Renal cortical epithelial cell (primary cell): ENCODE measurements at regions not wholly inside any gene's neighbourhood (a gene's known extent, or its start where the extent isn't known, plus 50 kb on each side); places are given as distances from the start of the nearest gene placed in this dataset.
"Not testable (repeated sequence)": the region's sequence is repeated elsewhere in the genome, so short reads cannot be mapped to it uniquely, and the experiment has no call there.

ENCODE experiments used
- DNase-seq: peaks from one replicate; pipeline ENCODE4 v3.0.0-alpha.2; 2011; ENCODE audit warnings: low read depth

DNA sequence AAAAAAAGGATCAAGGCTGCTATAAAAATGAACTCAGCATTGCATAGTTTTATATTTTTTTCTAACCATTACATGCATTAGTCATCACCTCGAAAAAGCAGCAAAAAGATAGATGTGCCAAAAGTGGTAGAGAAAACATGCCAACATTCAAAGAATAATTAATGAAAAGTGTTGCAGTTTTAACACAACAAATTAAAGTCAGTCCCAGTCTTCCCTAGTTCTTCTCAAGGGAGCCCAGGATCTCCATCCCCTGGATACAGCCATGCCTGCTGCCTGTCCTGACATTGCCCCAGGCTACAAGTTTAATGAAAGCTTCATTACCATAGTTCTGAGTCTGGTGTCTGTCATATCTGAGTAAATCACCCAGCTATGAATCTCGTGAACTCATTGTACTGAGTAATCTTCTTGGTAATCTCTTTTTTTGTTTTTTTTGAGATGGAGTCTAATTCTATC is 116.6 kb upstream of the KLF12 start:
- DNase-seq: no peak

DNA sequence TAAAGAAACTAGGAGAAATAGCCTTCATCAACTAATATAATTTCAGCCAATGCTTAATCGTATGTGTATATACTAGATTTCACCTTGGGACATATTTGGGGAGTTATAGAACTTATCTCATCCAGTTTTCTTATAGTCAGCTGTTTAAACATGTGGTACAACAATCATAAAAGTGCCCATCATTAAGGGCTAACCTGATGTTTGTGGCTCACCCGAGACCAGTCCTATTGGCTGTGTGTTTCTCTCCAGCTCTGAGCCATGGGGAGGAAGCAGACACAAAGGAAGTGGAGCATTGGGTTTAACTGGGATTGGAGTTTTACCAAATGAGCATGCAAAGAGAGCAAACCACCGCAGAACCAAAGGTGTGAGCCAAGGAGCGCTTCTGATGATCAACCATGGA is 114.3 kb upstream of the KLF12 start:
- DNase-seq: no peak

DNA sequence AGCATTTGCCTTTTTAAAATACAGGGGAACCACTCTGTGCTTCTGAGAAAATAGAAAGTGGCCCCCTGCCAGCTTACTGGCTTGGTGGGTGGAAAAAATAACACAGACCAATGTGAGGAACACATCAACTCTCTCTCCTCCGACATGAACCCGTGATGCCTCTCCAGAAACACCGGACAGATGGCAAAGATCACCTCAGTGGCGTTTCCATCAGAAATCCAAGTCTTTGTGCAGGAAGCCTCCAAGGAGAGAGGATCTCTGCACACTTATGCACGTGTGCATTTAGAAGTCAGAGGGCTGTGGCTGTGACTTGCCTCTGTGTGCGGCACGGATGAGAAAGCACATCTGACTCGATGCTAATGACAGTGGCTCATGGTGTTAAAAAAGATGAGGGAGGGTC is 112.3 kb upstream of the KLF12 start:
- no peak for DNase-seq

DNA sequence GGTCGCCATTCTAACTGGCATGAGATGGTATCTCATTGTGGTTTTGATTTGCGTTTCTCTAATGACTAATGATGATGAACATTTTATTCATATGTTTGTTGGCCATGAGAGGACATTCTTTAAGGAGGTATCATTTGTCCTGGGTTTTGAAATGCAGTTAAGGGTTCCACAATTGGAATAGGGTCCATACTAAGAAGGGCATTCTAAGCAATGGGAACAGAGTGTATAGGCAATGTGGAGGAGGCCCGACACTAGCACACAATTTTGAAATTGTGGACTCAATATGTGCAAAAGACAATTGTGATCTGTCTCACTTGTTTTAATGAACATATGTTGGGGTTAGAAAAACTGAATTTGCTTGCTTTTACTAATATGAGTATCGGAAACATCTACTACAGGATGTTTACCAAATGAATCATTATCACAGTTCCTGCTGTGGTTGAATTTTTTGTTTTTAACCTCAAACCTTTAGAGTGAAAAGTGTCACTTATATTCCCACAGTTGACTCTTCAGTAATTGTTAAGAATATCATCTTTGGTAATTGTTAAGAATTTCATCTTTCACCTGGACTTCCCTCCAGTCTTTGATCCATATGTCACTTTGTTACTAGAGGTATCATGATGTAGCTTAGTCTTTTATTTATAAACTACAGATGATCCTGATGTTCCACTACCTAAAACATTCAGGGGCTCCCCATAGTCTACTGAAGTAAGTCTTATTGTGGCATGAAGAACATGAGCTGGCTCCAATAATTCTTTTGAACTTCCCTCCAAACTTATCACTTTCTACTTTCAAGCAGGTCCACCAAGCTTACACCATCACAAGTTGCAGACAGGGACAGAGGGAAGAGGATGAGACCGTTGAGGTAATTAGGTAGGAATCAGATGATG is 109.7 kb upstream of the KLF12 start:
- DNase-seq: no peak

DNA sequence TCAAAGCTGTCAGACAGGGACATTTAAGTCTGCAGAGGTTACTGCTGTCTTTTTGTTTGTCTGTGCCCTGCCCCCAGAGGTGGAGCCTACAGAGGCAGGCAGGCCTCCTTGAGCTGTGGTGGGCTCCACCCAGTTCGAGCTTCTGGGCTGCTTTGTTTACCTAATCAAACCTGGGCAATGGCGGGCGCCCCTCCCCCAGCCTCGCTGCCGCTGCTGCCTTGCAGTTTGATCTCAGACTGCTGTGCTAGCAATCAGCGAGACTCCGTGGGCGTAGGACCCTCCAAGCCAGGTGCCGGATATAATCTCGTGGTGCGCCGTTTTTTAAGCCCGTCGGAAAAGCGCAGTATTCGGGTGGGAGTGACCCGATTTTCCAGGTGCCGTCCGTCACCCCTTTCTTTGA is 107.1 kb upstream of the KLF12 start:
- not testable (repeated sequence) for DNase-seq

DNA sequence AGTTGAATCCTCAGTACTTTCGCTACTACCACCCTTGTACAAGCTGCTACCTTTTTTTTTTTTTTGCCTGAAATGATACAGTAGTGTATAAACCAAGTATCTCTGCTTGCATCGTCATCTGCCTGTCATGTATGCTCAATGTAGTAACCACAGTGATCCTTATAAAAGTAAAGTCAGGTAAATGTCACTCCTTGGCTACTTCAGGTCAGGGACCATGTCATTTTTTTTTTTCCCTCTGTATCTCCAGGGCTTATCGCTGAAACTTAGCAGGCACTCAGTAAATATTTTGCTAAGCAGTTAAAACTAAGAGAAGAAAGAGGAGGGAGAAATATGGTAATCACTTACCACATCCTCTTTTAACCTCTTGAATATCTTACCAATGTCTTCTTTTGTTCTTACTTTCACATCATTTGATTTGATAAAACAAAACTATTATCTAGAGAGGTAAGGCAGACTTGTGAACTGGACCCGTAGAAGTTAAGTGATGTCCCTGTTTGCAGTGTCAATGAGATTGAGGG is 96.8 kb upstream of the KLF12 start:
- no peak for DNase-seq

DNA sequence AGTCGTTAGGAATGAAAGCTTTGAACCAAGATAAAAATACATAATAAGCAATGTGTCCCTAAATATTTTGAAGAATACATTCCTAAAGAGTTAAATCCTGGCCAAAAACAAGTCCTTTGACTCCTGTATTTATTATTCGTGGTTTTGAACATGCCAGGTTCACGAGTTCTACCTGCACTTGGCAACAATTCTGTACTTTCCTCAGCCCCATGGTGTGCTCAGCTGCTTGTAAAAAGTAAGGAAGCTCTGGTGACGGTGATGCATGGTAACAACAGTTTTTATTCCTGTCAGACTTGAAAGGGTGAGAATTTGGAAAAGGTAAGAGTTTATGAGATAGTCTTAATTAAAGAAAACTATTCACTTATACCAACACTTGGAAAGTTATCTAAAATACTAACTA is 95.0 kb upstream of the KLF12 start:
- no peak for DNase-seq

DNA sequence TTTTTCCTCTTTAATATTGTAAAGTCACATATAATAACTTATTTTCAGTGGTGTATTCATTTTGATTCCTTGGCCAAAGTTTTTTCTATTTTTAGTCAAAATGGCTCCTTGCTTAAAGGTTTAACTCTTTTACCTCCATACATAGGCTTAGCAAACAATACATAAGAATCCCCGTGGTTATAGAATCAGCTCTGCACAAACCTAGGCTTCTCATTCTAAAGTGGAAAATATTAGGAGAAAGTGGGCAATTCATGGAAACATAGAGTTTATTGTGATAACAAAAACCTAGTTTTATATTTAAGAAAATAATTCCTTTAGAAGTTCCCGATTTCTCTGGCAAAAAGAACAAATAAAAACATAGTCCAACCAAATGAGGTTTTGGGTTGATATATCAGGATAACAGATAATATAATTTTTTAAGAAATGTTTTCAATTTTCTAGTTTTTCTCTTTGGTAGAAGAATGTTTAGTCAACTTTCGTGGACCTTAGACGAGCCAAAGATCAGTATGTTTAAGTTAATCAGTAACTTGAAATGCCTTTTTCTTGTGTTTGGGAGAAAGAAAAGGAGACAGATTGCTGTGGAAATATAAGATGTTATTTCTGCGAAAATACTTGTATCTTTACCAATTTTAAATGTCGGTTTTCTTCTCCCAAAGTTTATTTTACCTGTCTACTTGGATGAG is 93.4 kb upstream of the KLF12 start:
- DNase-seq: peak; percentile 50

DNA sequence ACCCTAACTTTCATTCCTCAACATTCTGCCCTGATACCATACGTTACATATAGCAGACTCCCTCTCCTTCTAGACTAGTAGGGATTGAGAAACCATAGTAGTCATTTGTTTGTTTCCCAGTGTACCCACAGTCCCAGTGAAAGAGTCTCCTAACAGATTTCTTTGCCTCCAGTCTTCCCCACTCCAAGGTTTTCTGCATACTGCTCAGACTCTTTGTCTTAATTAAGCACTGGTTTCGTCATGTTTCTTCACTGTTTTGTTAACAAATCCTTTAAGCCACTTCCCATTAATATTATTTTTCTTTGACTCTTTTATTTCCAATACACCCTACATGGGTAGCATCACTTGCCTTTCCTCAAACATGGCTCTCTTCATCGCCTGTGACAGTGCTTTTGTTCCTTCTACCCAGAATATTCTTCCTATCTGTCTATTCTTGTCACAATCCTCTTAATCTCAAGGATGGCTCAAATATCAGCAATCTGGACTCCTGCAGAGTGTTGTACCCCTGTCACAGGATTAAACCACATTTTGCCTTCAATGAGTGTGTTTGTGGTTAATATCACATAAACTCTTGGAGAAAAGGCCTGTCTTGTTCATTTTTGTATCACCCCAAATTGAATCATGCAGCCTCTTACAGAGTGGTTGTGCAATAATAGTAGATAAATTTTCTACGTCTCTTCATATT is 92.7 kb upstream of the KLF12 start:
- DNase-seq: no peak

DNA sequence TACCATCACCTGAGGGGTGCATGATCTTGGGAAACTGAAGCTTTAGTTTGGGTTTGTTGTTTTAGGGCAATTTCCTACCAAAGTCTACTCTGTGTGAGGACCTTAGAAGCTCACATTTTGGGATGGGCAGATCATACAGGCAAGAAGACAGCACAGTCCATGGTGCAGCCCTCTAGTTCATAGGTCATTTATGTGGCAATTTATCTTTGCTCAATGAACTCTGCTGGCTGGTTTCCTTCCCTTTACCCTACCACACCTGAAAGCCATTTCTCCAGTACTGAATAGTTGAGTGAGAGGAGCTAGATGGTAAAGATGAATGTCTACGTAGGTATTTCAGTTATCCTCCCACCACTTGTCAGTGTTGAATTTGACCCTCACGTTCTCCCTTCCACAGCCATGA is 87.5 kb upstream of the KLF12 start:
- DNase-seq: no peak

DNA sequence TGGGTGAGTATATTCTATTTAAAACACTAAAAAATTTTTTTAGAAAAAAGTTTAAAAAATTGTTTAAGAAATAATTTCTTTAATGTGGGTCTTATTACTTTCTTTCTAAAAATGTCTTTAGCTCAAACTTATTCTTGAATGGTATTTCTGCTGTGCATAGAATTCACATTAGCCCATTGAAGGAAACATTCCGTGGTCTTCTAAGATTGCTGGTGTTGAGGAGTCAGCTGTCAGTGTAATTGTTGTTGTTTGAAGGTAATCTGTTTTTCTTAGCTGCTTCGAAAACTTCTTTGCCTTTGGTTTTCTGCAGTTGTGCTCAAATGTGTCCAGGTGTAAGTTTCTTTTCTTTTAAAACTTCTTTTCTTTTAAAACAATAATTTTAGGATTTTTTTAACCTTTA is 85.4 kb upstream of the KLF12 start:
- no peak for DNase-seq

DNA sequence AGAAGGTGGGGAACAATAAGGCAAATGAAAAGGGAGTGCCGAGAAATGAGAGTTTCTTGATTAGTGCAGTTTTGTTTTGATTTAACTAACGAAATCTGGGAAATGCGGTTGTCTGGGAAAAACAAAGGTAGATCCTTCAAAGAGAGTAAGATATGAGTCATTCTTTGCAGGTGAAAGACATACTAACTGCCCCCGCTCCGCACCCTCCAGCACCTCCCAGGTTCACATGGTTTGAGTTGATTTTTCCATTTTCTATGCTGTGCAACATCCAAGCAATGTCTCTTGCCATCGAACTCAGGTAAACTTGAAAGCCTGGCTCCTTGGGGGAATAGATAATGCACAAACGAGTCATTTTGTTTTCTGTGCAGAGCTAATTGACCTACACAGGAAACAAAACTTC is 84.1 kb upstream of the KLF12 start:
- DNase-seq: no peak

DNA sequence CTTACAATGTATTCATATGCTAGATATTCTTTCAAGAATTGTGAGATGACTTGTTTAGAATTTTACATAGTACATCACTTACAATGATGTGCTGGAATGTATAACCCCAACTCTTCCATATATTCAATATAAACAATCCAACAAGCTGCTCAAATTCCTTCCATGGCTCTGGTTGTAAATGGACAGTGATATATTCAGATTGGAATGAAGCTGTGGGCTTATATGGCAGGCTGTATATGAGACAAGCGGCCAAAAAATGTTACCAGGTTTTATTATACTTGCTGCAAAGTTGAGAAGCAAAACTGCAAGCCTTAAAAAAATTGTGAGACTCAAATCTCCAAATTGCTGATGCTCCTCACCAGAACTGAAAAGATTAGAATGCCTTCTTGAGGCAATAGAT is 83.6 kb upstream of the KLF12 start:
- DNase-seq: no peak

DNA sequence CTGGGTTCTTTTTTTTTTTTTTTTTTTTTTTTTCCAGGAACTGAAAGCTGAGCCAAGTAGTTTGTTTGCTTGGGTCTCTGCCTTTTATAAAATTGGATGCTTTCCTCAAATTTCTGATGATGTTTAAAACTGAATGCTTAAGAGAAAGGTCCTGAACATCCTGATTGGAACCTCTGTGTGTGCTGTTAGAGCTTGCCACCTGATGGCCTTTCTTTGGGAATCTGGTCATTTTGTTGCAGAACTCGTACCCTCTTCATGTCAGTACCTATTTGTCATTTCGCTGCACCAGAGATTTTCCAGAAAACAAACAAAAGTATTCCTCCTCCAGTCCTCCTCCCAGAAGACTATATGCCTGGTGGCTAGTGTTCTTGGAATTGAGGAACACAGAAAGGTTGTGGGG is 81.2 kb upstream of the KLF12 start:
- DNase-seq: no peak

DNA sequence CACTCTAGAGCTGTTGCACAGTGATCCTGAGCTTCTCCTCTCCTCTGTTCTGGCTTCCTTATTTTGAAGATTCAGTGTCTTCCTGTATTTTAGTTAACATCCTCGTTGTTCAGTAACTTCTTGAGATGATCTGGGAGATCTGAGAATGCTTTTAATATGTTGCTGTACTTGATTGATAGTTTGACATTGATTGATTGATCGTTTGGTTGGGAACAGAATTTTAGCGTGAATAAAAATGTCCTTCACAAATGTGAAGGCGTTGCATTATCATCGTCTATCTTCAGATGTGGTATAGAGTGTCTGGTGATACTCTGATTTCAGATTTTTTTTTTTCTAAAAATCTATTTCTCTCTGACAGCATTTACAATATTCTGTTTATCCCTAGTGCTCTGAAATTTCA is 80.1 kb upstream of the KLF12 start:
- no peak for DNase-seq

DNA sequence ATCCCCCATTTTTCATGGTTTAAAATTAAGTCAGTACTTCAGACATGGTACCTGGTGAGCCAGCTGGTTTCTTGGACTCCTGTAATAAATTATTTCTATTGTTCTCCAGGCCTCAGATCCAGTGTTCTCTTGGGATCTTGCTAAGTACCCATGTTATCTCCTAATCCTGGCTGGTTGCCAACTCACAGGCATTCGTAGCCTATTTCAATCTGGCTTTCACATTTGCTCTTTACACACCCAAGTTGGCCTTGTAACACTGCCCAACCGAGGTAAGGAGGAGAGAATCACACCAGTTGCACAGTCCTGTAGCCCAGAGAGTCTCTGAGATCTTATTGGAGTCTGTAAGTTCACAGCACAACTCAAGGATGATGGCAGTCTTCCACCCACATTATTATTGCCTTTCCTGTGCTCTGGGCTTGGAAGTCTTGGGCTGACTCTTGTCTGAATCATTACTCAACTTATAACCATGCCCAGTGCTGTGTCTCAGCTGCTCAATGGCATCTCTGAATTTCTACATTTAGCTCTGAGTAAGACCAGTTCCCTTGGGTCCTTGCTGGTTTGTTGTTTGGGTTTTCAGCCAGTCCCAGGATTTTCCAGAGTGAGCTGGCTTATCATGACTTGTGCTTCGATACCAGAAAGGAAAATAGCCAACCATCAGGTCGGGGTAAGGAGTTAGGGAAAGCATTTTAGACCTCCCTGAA is 76.6 kb upstream of the KLF12 start:
- DNase-seq: peak; percentile 86

DNA sequence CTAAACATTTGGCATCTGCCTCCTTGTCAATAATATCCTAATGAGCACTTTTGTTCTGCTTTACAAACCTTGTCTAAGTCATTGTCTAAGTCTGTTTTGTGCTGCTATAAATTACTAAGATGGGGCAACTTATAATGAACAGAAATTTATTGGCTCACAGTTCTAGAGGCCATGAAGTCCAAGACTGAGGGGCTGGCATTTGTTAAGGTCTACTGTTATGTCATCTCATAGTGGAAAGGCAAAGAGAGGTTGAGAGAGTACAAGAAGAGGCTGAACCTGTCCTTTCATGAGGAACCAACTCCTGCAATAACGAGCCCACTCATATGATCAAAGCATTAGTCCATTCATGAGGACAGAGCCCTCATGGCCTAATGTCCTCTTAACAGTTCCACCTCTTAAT is 72.7 kb upstream of the KLF12 start:
- no peak for DNase-seq

DNA sequence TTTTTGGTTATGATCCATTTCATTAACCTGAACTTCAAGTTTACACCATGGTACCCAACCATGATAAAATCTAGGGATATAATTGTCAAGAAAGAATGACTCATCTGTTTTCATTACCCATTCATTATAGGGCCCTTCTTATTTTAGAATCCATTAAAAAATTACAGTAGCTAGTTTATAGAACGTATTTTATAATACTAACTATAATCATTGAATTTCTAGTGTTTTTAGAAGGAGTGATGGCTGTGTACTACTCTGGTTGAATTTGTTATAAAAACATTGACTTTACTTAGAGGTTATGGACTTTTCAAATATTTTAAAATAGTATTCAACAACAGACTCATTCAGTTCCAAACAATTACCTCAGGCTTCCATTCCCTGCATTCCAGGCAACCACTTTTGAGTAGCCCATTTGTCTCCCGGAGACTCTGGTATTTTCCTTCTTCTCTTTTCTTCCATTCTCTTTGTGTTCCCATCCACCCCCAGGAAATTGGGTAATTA is 71.9 kb upstream of the KLF12 start:
- peak; percentile 90 for DNase-seq

DNA sequence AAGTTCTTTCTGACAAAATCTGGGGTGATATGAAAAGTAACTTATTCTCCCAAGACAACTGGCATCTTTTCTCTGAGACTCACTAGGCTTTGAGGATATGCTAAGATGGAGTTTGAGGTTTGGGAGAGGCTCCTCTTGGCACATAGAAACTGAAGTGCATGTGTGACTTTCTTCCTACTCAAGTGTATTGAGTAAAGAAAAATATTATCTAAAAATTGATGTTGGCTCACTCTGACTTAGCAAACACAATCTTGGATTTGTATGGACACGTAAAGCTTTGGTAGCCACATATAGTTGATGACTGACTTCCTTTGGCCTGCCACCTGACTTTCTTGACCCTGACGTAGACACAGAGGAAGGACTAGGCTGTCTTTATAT is 71.1 kb upstream of the KLF12 start:
- DNase-seq: no peak

DNA sequence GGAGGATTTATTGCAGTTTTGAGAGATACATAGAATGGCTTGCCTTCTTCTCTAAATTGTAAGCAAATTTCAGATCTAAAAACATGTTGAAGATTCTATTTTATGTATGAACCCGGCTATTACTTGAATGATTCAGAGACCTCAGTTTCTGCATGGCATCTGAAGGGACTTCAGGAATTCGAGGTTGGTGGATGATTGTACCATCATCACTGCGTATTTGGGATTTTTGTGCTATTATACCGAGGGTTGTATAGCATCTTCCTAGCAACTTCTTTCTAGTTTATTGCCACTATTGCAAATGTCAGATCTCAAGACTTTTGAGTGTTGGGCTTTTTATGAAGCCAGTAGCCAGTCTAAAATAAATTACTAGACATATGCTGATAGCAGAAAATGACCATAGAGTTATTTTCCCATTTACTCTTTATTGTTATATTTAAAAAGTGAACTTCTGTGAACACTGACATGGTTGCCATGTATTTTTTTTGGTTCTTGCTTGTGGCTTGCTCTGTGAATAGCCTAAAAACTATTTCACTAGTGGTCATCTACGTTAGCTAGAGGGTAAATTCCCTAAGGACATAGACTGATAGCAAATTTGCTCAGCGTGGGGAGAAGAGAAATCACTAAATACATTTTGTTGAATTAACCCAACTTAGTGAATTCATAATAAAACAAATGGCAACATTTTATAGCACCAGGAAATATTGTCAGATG is 70.6 kb upstream of the KLF12 start:
- DNase-seq: no peak

DNA sequence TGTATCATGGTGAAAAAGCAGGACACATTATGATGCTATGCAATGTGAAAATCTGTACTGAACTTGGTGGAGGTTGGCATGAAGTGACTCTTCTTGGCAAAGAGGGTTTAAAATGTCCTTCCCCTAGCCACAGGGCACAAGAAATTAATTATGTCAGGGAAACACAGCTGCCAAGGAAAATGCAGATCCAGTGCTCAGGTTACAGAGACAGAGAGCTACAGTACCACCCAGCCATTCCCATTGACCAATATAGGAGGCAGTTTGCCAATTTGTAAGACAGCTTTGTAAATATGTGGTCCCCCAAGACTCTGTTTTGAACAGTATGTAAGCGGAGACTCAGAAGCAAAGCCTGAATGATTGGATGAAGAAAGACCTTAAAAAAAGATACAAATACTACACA is 69.4 kb upstream of the KLF12 start:
- DNase-seq: peak; percentile 6
